HepG2 (cell line): ENCODE measurements at regions not wholly inside any gene's neighbourhood (a gene's known extent, or its start where the extent isn't known, plus 50 kb on each side); places are given as distances from the start of the nearest gene placed in this dataset.

Source experiments
- ATRX ChIP-seq: sonication (generic); formaldehyde crosslinking; IDR thresholded peaks from 2 replicates; pipeline ENCODE4 v1.4.0; 2020; ENCODE audit warnings: missing genetic modification reagents, borderline replicate concordance
- CHCHD3 ChIP-seq: sonication (generic); formaldehyde crosslinking; IDR thresholded peaks from 2 replicates; pipeline ENCODE4 v1.8.0; 2022; ENCODE audit warnings: mild to moderate bottlenecking, missing genetic modification reagents, moderate library complexity
- ELF1 ChIP-seq: sonication (generic); formaldehyde crosslinking; IDR thresholded peaks from 2 replicates; pipeline ENCODE4 v1.4.0; 2020; ENCODE audit warnings: missing genetic modification reagents
- NR0B2 ChIP-seq: sonication (generic); formaldehyde crosslinking; IDR thresholded peaks from 2 replicates; pipeline ENCODE4 v1.4.0; 2020; ENCODE audit warnings: mild to moderate bottlenecking, missing genetic modification reagents
- PRDM4 ChIP-seq: sonication (generic); formaldehyde crosslinking; IDR thresholded peaks from 2 replicates; pipeline ENCODE4 v1.9.0; 2021; ENCODE audit warnings: missing genetic modification reagents, borderline replicate concordance
- SYNCRIP ChIP-seq: fragments of 200-400 bp; formaldehyde crosslinking; IDR thresholded peaks from 2 replicates; pipeline ENCODE4 v1.6.1; 2018; ENCODE audit warnings: mild to moderate bottlenecking, low read depth, low read length; ENCODE audit not compliant: insufficient read depth
- ZNF264 ChIP-seq: sonication (generic); formaldehyde crosslinking; IDR thresholded peaks from 2 replicates; pipeline ENCODE4 v1.4.0; 2020; ENCODE audit warnings: missing genetic modification reagents
- ZNF326 ChIP-seq: sonication (generic); formaldehyde crosslinking; IDR thresholded peaks from 2 replicates; pipeline ENCODE4 v1.4.0; 2020; ENCODE audit warnings: missing genetic modification reagents, borderline replicate concordance
- ZNF703 ChIP-seq: sonication (generic); formaldehyde crosslinking; IDR thresholded peaks from 2 replicates; pipeline ENCODE4 v1.5.1; 2020; ENCODE audit warnings: missing genetic modification reagents, mild to moderate bottlenecking, moderate library complexity, borderline replicate concordance
- TF ChIP-seq, protein P1 (sequence below): sonication (generic); formaldehyde crosslinking; IDR thresholded peaks from 2 replicates; pipeline ENCODE4 v1.4.0; 2020; ENCODE audit warnings: missing genetic modification reagents, borderline replicate concordance

- no peak for TF ChIP-seq PRDM4
- TF ChIP-seq ELF1 (CRISPR knock-in tag) = no peak
- no peak for TF ChIP-seq ZNF326 (CRISPR knock-in tag)
- TF ChIP-seq, protein P1, sequence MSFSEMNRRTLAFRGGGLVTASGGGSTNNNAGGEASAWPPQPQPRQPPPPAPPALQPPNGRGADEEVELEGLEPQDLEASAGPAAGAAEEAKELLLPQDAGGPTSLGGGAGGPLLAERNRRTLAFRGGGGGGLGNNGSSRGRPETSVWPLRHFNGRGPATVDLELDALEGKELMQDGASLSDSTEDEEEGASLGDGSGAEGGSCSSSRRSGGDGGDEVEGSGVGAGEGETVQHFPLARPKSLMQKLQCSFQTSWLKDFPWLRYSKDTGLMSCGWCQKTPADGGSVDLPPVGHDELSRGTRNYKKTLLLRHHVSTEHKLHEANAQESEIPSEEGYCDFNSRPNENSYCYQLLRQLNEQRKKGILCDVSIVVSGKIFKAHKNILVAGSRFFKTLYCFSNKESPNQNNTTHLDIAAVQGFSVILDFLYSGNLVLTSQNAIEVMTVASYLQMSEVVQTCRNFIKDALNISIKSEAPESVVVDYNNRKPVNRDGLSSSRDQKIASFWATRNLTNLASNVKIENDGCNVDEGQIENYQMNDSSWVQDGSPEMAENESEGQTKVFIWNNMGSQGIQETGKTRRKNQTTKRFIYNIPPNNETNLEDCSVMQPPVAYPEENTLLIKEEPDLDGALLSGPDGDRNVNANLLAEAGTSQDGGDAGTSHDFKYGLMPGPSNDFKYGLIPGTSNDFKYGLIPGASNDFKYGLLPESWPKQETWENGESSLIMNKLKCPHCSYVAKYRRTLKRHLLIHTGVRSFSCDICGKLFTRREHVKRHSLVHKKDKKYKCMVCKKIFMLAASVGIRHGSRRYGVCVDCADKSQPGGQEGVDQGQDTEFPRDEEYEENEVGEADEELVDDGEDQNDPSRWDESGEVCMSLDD = no peak
- no peak for TF ChIP-seq CHCHD3
- no peak for TF ChIP-seq NR0B2 (CRISPR knock-in tag)
- no peak for TF ChIP-seq ZNF264 (CRISPR knock-in tag)
- no peak for TF ChIP-seq ATRX (CRISPR knock-in tag)
- TF ChIP-seq ZNF703 (CRISPR knock-in tag) = no peak
- no peak for TF ChIP-seq SYNCRIP
These were observed 565.5 kb upstream of the IGFBP3 start (continued) for GRCh38 chr7:46486256-46487206.
